ENCODE measurements at regions not wholly inside any gene's neighbourhood (a gene's known extent, or its start where the extent isn't known, plus 50 kb on each side); places are given as distances from the start of the nearest gene placed in this dataset.

- DNase-seq (ENCODE audit: extremely low spot score) = no peak
- no peak for TF ChIP-seq BHLHE40 (IDR thresholded peaks at IDR 0.05; ENCODE audit: borderline replicate concordance)
- no peak for TF ChIP-seq FOXA1 (IDR thresholded peaks at IDR 0.05)
- no peak for TF ChIP-seq TARDBP (IDR thresholded peaks at IDR 0.05)
- TF ChIP-seq LEF1 (IDR thresholded peaks at IDR 0.05; ENCODE audit: borderline replicate concordance) = no peak
- TF ChIP-seq NFRKB (IDR thresholded peaks at IDR 0.05) = no peak
- no peak for TF ChIP-seq PKNOX1 (IDR thresholded peaks at IDR 0.05)
- TF ChIP-seq CTBP1 (IDR thresholded peaks at IDR 0.05; ENCODE audit: borderline replicate concordance) = no peak
- TF ChIP-seq FOXM1 (IDR thresholded peaks at IDR 0.05; ENCODE audit: borderline replicate concordance) = no peak
- no peak for TF ChIP-seq ARNT (IDR thresholded peaks at IDR 0.05)
- no peak for TF ChIP-seq HDGF (IDR thresholded peaks at IDR 0.05; ENCODE audit: borderline replicate concordance)
- no peak for TF ChIP-seq ZNF384 (IDR thresholded peaks at IDR 0.05)
- TF ChIP-seq FOXK2 (IDR thresholded peaks at IDR 0.05) = no peak
- no peak for TF ChIP-seq SP1 (IDR thresholded peaks at IDR 0.05)
- TF ChIP-seq SUZ12 (IDR thresholded peaks at IDR 0.05) = no peak
- no peak for TF ChIP-seq L3MBTL2 (conservative IDR thresholded peaks at IDR 0.05)
- CTCF ChIA-PET = no interaction called here
- POLR2A ChIA-PET = no interaction called here
Measured at GRCh38 chr18:76610933-76611749, 116.1 kb upstream of the ZNF516 start.

- no peak for TF ChIP-seq PKNOX1 (IDR thresholded peaks at IDR 0.05)
- TF ChIP-seq LEF1 (IDR thresholded peaks at IDR 0.05; ENCODE audit: borderline replicate concordance) = no peak
- TF ChIP-seq TARDBP (IDR thresholded peaks at IDR 0.05) = no peak
- TF ChIP-seq FOXA1 (IDR thresholded peaks at IDR 0.05) = no peak
- no peak for TF ChIP-seq ARNT (IDR thresholded peaks at IDR 0.05)
- no peak for TF ChIP-seq L3MBTL2 (conservative IDR thresholded peaks at IDR 0.05)
- no peak for TF ChIP-seq FOXK2 (IDR thresholded peaks at IDR 0.05)
- TF ChIP-seq FOXM1 (IDR thresholded peaks at IDR 0.05; ENCODE audit: borderline replicate concordance) = no peak
- no peak for TF ChIP-seq SUZ12 (IDR thresholded peaks at IDR 0.05)
- no peak for TF ChIP-seq HDGF (IDR thresholded peaks at IDR 0.05; ENCODE audit: borderline replicate concordance)
- TF ChIP-seq SP1 (IDR thresholded peaks at IDR 0.05) = no peak
- no peak for TF ChIP-seq ELF4 (IDR thresholded peaks at IDR 0.05)
- no peak for TF ChIP-seq BHLHE40 (IDR thresholded peaks at IDR 0.05; ENCODE audit: borderline replicate concordance)
- TF ChIP-seq ZNF384 (IDR thresholded peaks at IDR 0.05) = no peak
- no peak for TF ChIP-seq NFRKB (IDR thresholded peaks at IDR 0.05)
- TF ChIP-seq CTBP1 (IDR thresholded peaks at IDR 0.05; ENCODE audit: borderline replicate concordance) = no peak
- no peak for DNase-seq (ENCODE audit: extremely low spot score)
- POLR2A ChIA-PET = no interaction called here
- CTCF ChIA-PET = interaction anchor here (0.8 kb wide), 1 partner anchor 47 kb away, joined by 3 read pairs; no protein-coding TSS in a partner anchor
Measured at GRCh38 chr18:76610012-76610411, 115.0 kb upstream of the ZNF516 start.

- CTCF ChIA-PET = no interaction called here
- no peak for TF ChIP-seq PKNOX1 (IDR thresholded peaks at IDR 0.05)
- no peak for TF ChIP-seq BHLHE40 (IDR thresholded peaks at IDR 0.05; ENCODE audit: borderline replicate concordance)
- no peak for TF ChIP-seq LEF1 (IDR thresholded peaks at IDR 0.05; ENCODE audit: borderline replicate concordance)
- TF ChIP-seq FOXM1 (IDR thresholded peaks at IDR 0.05; ENCODE audit: borderline replicate concordance) = no peak
- TF ChIP-seq FOXA1 (IDR thresholded peaks at IDR 0.05) = no peak
- TF ChIP-seq SP1 (IDR thresholded peaks at IDR 0.05) = no peak
- TF ChIP-seq TARDBP (IDR thresholded peaks at IDR 0.05) = no peak
- no peak for TF ChIP-seq ZNF384 (IDR thresholded peaks at IDR 0.05)
- no peak for TF ChIP-seq HDGF (IDR thresholded peaks at IDR 0.05; ENCODE audit: borderline replicate concordance)
- no peak for TF ChIP-seq L3MBTL2 (conservative IDR thresholded peaks at IDR 0.05)
- TF ChIP-seq NFRKB (IDR thresholded peaks at IDR 0.05) = no peak
- TF ChIP-seq ARNT (IDR thresholded peaks at IDR 0.05) = no peak
- TF ChIP-seq FOXK2 (IDR thresholded peaks at IDR 0.05) = no peak
- TF ChIP-seq SUZ12 (IDR thresholded peaks at IDR 0.05) = no peak
- TF ChIP-seq CTBP1 (IDR thresholded peaks at IDR 0.05; ENCODE audit: borderline replicate concordance) = no peak
- POLR2A ChIA-PET = no interaction called here
- no peak for DNase-seq (ENCODE audit: extremely low spot score)
Measured at GRCh38 chr18:76605341-76605929, 110.4 kb upstream of the ZNF516 start.

- CTCF ChIA-PET = no interaction called here
Measured at GRCh38 chr18:76604935-76605240, 109.8 kb upstream of the ZNF516 start.

More at GRCh38 chr18:76604935-76605240, 109.8 kb upstream of the ZNF516 start:
- DNase-seq (ENCODE audit: extremely low spot score) = no peak
- TF ChIP-seq ARNT (IDR thresholded peaks at IDR 0.05) = no peak
- no peak for TF ChIP-seq FOXM1 (IDR thresholded peaks at IDR 0.05; ENCODE audit: borderline replicate concordance)
- no peak for TF ChIP-seq PKNOX1 (IDR thresholded peaks at IDR 0.05)
- no peak for TF ChIP-seq CTBP1 (IDR thresholded peaks at IDR 0.05; ENCODE audit: borderline replicate concordance)
- TF ChIP-seq ELF4 (IDR thresholded peaks at IDR 0.05) = no peak
- TF ChIP-seq ZNF384 (IDR thresholded peaks at IDR 0.05) = no peak
- TF ChIP-seq FOXA1 (IDR thresholded peaks at IDR 0.05) = no peak
- TF ChIP-seq L3MBTL2 (conservative IDR thresholded peaks at IDR 0.05) = no peak
- no peak for TF ChIP-seq HDGF (IDR thresholded peaks at IDR 0.05; ENCODE audit: borderline replicate concordance)
- no peak for TF ChIP-seq SP1 (IDR thresholded peaks at IDR 0.05)
- TF ChIP-seq BHLHE40 (IDR thresholded peaks at IDR 0.05; ENCODE audit: borderline replicate concordance) = no peak
- TF ChIP-seq LEF1 (IDR thresholded peaks at IDR 0.05; ENCODE audit: borderline replicate concordance) = no peak
- no peak for TF ChIP-seq TARDBP (IDR thresholded peaks at IDR 0.05)
- POLR2A ChIA-PET = no interaction called here
